Muscle layer of colon (tissue), 2 donors: ENCODE measurements at regions not wholly inside any gene's neighbourhood (a gene's known extent, or its start where the extent isn't known, plus 50 kb on each side); places are given as distances from the start of the nearest gene placed in this dataset.

Experiments
- H3K27ac ChIP-seq: one replicate; pipeline ENCODE4 v1.7.0; 2013; ENCODE audit warnings: low read depth, mild to moderate bottlenecking, low read length, moderate library complexity
- H3K27me3 ChIP-seq, 2 donors: one replicate each; pipeline ENCODE4 v1.7.0; 2013; ENCODE audit warnings: low read length in 2 of 2, mild to moderate bottlenecking in 2 of 2; ENCODE audit not compliant: insufficient read depth in 2 of 2, control insufficient read depth in 1 of 2
- H3K36me3 ChIP-seq: one replicate; pipeline ENCODE4 v1.7.0; 2013; ENCODE audit warnings: mild to moderate bottlenecking, low read length; ENCODE audit not compliant: insufficient read depth
- H3K4me1 ChIP-seq: one replicate; pipeline ENCODE4 v1.7.0; 2013; ENCODE audit warnings: mild to moderate bottlenecking, low read length; ENCODE audit not compliant: insufficient read depth
- H3K4me3 ChIP-seq, 2 donors: one replicate each; pipeline ENCODE4 v1.7.0; 2013; ENCODE audit warnings: low read length in 2 of 2, low read depth in 1 of 2, mild to moderate bottlenecking in 1 of 2, moderate library complexity in 1 of 2
- H3K9ac ChIP-seq: one replicate; pipeline ENCODE4 v1.7.0; 2013; ENCODE audit warnings: low read length
- H3K9me3 ChIP-seq: one replicate; pipeline ENCODE4 v1.7.0; 2013; ENCODE audit warnings: mild to moderate bottlenecking, low read length
- donor health status: abdominal sarcoma.
- donor health status: Adenocarcinoma of cecum.

DNA sequence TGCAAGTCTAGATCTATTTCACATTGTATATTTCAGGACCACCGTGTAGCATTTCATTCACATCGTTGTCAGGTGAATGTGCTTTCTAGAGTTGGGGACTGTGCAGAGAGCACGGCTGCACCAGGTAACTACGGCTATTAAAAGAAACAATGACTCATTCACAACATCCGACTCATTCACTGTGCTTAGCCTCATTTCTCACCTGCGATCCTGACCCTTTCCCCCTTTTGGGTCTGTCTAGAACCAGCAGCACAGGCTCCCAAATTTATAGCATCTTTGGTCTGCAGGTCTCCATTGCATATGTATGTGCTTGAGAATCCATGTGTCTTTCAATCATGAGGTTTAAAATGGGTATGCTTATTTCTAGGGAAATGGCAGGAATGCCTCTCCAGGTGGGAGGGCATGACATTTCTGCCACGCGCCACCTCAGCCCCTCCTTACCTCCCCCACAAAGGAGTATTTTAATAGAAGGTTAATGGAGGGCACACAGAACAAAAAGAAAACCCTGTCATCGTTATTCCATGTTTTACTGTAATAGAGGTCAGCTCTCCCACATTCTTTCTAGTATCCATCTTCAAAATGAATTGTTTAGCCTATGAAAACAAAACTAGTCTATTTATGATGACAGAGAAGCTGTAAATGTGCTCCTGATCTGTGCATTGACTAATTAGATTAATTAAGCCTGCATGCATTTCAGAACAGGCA is 246.7 kb upstream of the EPHA4 start:
- no peaks in the 10 kb centered on the region for H3K9me3 ChIP-seq
- H3K27ac ChIP-seq, result no peak overlapping the region
- H3K9ac ChIP-seq, result no peak overlapping the region
- H3K4me1 ChIP-seq, result no peaks in the 10 kb centered on the region
- no peaks in the 10 kb centered on the region for H3K36me3 ChIP-seq
- H3K27me3 ChIP-seq, result no peaks in the 10 kb centered on the region
- no peak overlapping the region for H3K4me3 ChIP-seq

DNA sequence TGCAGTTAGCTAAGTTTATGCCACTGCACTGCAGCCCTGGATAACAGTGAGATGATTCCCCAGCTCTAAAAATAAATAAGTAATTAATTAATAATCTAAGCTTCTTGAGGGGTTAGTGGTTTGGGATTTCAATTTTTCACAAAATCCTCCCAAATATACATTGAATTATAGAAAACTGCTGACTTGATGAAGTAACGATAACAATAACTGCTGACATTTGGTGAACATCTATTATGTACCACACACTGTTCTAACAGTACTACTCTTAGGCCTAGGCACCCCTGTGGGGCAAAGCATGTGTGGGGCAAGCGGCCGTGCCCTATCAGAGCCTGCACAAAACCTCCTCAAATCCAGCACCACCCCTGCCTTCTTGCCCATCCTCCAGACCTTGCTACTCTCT is 245.8 kb upstream of the EPHA4 start:
- Histone ChIP-seq H3K9ac (no peak overlapping the region), H3K27ac (no peak overlapping the region), H3K36me3 (no peaks in the 10 kb centered on the region), H3K27me3 (no peaks in the 10 kb centered on the region), H3K4me3 (no peak overlapping the region), H3K9me3 (no peaks in the 10 kb centered on the region), H3K4me1 (no peaks in the 10 kb centered on the region)

DNA sequence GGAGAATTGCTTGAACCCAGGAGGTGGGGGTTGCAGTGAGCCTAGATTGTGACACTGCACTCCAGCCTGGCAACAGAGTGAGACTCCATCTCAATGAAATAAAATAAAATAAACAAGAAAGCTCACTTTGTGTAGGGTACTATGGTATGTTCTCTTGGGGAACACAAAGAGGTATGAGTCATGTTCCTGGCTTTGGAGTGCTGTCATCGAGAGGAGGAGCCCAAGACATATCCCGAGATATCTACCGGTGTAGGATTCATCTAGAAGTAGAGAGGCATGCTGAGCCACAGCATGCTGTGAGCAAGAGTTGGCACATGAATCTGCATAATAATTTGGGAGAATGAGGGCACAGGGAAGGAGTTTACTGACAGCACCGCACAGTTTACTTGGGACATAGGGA is 244.9 kb upstream of the EPHA4 start:
- H3K9ac ChIP-seq, result no peak overlapping the region
- no peak overlapping the region for H3K27ac ChIP-seq
- H3K27me3 ChIP-seq, result no peaks in the 10 kb centered on the region
- H3K4me3 ChIP-seq, result no peak overlapping the region
- H3K9me3 ChIP-seq, result no peaks in the 10 kb centered on the region
- H3K4me1 ChIP-seq, result no peaks in the 10 kb centered on the region
- H3K36me3 ChIP-seq, result no peaks in the 10 kb centered on the region

DNA sequence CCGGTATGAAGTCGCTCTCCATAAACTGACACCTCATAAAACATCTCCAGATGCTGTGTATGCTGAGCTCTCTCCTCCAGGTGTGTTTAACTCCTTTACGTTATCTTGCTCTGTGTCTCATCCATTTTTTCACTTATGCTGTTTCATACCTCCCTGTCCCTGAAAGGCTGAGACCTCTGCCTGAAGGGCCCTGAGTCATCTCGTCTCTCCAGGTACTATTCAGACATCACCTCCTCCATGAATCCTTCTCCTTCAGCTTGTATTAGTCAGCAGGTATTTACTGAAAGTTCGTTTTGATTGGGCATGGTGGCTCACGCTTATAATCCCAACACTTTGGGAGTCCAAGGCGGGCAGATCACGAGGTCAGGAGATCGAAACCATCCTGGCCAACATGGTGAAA is 244.5 kb upstream of the EPHA4 start:
- Histone ChIP-seq H3K4me3 (no peak overlapping the region), H3K9me3 (no peaks in the 10 kb centered on the region), H3K4me1 (no peaks in the 10 kb centered on the region), H3K36me3 (no peaks in the 10 kb centered on the region), H3K9ac (no peak overlapping the region), H3K27ac (no peak overlapping the region), H3K27me3 (no peaks in the 10 kb centered on the region)

DNA sequence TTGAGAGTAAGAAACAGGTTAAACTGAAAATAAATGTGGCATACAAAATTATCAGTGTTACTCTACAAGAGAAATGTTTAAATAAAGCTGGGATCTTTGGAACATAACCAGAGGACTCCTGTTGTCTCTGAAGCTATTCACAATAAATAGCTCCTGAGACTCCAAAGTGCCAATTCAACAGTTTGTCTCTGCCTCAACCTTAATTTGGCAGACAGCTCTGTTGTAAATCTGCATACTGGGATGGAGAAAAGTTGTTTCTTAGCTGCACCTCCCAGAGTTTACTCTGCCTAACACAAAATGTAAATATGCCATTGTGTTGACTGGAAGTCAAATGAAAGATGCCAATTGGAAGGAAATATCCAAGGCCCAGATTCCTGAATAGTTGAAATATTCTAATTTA is 238.5 kb upstream of the EPHA4 start:
- no peak overlapping the region for H3K4me3 ChIP-seq
- no peaks in the 10 kb centered on the region for H3K27me3 ChIP-seq
- no peaks in the 10 kb centered on the region for H3K36me3 ChIP-seq
- no peaks in the 10 kb centered on the region for H3K4me1 ChIP-seq
- H3K9me3 ChIP-seq, result no peaks in the 10 kb centered on the region
- H3K9ac ChIP-seq, result no peak overlapping the region
- no peak overlapping the region for H3K27ac ChIP-seq

DNA sequence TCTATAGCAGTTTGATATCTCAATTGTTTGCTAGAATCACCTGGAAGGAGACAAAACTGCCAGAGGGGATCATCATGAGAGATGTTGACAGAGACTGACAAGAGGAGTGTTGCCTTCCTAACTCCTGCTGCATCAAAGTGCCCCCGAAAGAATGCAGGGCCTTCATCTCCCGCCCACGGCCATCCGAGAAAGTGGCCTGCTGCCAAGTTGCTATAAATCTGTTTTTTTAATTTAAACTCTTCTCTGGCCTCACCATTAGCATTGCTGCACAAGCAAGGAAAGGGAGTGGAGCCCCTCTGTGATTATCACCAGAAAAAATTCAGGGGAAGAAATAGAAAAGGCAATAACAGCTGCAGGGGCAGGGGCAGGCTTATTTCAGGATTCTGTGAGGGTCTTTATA is 238.1 kb upstream of the EPHA4 start:
- H3K9ac ChIP-seq, result no peak overlapping the region
- no peaks in the 10 kb centered on the region for H3K27me3 ChIP-seq
- H3K4me1 ChIP-seq, result no peaks in the 10 kb centered on the region
- H3K36me3 ChIP-seq, result no peaks in the 10 kb centered on the region
- H3K9me3 ChIP-seq, result no peaks in the 10 kb centered on the region
- no peak overlapping the region for H3K4me3 ChIP-seq
- no peak overlapping the region for H3K27ac ChIP-seq

DNA sequence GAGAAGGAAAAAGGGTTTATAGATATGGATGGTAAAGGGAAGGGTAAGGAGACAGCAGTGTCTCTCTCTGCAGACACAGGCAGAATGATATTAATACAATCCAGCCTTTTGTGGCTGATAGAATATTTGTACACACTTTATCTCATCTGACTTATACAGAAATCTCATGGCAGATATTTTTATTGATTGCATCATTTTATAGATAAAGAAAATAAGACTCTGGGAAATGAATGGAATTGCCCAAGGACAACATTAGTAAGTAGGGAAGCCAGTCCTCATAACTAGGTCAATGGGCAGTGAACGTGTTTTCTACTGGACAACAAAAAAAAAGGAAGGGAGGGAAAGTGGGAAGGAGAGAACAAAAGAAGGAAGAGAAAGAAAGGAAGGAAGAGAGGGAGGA is 236.4 kb upstream of the EPHA4 start:
- Histone ChIP-seq H3K4me3 (no peak overlapping the region), H3K9me3 (no peaks in the 10 kb centered on the region), H3K27ac (no peak overlapping the region), H3K36me3 (no peaks in the 10 kb centered on the region), H3K27me3 (no peaks in the 10 kb centered on the region), H3K9ac (no peak overlapping the region), H3K4me1 (no peaks in the 10 kb centered on the region)

DNA sequence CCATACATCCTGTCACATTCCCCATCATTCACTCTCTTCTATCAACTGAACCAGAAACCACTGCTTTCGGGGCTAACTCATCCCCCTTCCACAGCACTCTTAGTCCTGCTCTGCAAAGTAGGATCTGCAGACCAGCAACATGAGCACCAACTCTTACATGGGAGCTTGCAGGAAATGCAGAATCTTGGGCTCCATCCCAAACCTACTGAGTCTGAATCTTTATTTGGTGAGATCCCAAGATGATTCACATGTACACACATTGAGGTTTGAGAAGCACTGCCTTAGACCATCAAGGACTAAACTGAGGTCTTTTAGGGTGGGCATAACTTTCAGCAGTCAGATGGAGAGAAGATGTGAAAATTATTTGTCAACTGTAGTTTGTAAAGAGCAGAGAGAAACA is 235.6 kb upstream of the EPHA4 start:
- H3K27ac ChIP-seq, result no peak overlapping the region
- no peaks in the 10 kb centered on the region for H3K4me1 ChIP-seq
- no peak overlapping the region for H3K4me3 ChIP-seq
- no peaks in the 10 kb centered on the region for H3K27me3 ChIP-seq
- no peaks in the 10 kb centered on the region for H3K9me3 ChIP-seq
- H3K9ac ChIP-seq, result no peak overlapping the region
- no peaks in the 10 kb centered on the region for H3K36me3 ChIP-seq

DNA sequence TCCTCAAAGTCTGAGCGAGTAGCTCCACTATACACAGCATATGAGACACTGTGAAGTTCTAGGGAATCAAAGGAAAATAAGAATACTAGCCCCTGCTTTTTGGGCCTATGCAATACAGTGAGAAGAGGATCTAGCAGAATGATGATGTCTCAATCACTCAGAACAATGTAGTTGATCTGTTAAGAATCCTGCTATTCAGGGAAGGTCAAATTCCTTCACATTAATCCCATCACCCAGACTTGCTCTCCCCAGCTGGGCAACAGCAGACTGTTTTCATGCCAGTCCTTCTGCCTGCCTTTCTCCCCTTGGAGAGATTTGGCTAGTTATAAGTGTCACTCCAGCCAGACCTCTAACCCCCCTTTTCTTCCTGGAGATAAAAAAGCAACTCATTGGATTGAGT is 230.0 kb upstream of the EPHA4 start:
- no peak overlapping the region for H3K27ac ChIP-seq
- no peaks in the 10 kb centered on the region for H3K4me1 ChIP-seq
- H3K9ac ChIP-seq, result no peak overlapping the region
- no peak overlapping the region for H3K4me3 ChIP-seq
- no peaks in the 10 kb centered on the region for H3K9me3 ChIP-seq
- no peaks in the 10 kb centered on the region for H3K27me3 ChIP-seq
- no peaks in the 10 kb centered on the region for H3K36me3 ChIP-seq

DNA sequence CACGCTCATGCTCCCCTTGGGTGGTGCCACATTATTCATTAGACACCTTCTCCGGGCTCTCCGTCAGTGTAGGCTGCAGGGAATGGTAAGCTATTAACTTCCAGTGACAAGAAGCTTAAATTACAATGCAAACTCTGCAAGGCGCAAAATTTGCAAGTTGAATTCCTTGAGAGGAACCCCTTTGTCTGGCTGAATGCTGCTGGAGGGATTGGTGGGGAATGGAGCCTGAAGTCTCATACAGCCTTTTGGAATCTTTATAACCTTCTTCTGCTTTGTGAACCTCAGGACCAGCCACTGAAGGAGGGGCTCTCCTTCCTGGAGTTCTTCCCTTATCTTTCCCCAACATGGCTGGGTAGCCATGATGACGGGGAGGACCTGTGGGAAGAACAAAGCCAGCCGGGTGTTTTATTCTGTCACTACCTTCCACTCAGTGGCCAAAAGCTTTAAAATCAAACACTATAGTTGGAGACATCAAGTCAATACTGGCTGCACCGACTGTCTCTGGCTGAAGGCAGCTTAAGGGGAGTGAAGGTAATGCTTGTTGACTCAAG is 220.9 kb upstream of the EPHA4 start:
- Histone ChIP-seq H3K36me3 (no peaks in the 10 kb centered on the region), H3K27ac (no peak overlapping the region), H3K4me1 (no peaks in the 10 kb centered on the region), H3K27me3 (no peaks in the 10 kb centered on the region), H3K9me3 (no peaks in the 10 kb centered on the region), H3K9ac (no peak overlapping the region), H3K4me3 (no peak overlapping the region)

DNA sequence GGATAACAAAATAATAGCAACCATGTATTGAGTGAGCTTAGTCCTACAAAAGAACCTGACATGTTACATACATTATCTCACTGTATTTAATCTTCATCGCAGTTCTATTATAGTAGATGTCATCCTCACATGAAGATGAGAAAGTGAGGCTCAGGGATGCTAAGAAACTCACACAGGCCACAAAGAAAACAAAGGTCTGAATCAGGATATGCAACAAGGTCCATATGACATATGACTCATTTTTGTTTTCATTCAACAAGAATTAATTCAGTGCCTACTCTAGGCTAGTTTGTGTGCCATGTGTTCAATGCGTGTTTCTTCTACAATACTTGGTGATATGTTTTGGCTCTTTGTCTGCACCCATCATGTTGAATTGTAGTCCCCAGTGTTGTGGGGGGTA is 219.7 kb upstream of the EPHA4 start:
- Histone ChIP-seq H3K27ac (no peak overlapping the region), H3K9me3 (no peaks in the 10 kb centered on the region), H3K27me3 (no peaks in the 10 kb centered on the region), H3K36me3 (no peaks in the 10 kb centered on the region), H3K4me1 (no peaks in the 10 kb centered on the region), H3K9ac (no peak overlapping the region), H3K4me3 (no peak overlapping the region)

DNA sequence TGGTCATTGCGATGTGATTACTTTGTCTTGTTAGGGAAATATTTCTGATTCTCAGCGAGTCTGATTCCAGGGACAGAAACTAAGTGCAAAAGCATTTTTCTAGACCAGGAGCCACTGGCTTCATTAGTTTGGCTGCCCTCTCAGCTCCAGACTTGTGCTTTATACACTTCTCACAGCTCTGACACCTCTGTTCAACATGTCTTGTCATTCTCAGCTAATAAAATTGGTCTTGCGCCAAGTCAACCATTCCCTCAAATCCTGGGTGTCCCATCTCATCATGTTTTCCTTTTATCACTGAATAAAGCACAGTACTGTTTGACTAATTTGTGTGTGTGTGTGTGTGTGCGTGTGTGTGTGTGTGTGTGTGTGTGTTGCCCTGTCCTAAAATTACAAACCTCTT is 215.5 kb upstream of the EPHA4 start:
- no peaks in the 10 kb centered on the region for H3K27me3 ChIP-seq
- no peaks in the 10 kb centered on the region for H3K36me3 ChIP-seq
- H3K9me3 ChIP-seq, result no peaks in the 10 kb centered on the region
- H3K4me1 ChIP-seq, result no peaks in the 10 kb centered on the region
- H3K9ac ChIP-seq, result no peak overlapping the region
- no peak overlapping the region for H3K4me3 ChIP-seq
- no peak overlapping the region for H3K27ac ChIP-seq
